ENCODE measurements at regions not wholly inside any gene's neighbourhood (a gene's known extent, or its start where the extent isn't known, plus 50 kb on each side); places are given as distances from the start of the nearest gene placed in this dataset.

DNA sequence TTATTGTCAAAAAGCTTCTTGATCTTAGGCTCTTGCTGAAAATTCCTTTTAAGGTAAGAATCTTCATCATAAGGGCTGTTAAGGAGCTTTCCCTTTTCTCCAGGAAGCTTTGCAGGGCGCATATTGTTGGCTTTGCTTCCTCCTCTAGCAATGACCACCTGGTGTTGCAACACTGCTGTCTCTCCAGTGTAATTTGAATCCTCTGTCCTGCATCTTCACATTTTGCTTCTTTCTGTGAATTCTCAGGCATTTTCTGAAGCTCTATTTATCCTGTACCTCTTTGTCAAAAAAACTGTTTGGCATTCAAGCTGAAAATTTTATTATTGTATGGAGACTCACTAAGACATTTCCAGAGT lies 533.1 kb upstream of the CHAC2 start:
- no peak overlapping the region for H2AFZ ChIP-seq (ENCODE audit: control insufficient read depth, low read length)
- H3K4me1 ChIP-seq (ENCODE audit: control insufficient read depth, extremely low read depth, insufficient read depth, low read length), result no peaks in the 10 kb centered on the region
- no peak overlapping the region for H3K27ac ChIP-seq (ENCODE audit: control insufficient read depth, insufficient read depth, low read length)
- DNase-seq (ENCODE audit: low read depth, low spot score), result no peak
- H3K9ac ChIP-seq (ENCODE audit: control insufficient read depth, extremely low read depth, insufficient read depth, low read length), result no peak overlapping the region
- H3K79me2 ChIP-seq (ENCODE audit: control insufficient read depth, insufficient read depth, low read length), result no peaks in the 10 kb centered on the region
- H3K9me1 ChIP-seq (ENCODE audit: control insufficient read depth, extremely low read depth, insufficient read depth, low read length), result no peaks in the 10 kb centered on the region
- no peak for FAIRE-seq
- H4K20me1 ChIP-seq (ENCODE audit: control insufficient read depth, extremely low read depth, insufficient read depth, low read length), result no peaks in the 10 kb centered on the region
- H3K36me3 ChIP-seq (ENCODE audit: control insufficient read depth in 2 of 2, extremely low read depth in 1 of 2, insufficient read depth in 2 of 2, low read length in 2 of 2), result no peaks in the 10 kb centered on the region
- TF ChIP-seq EZH2 (IDR thresholded peaks at IDR 0.05; ENCODE audit: low read length), result no peak
- no peak for TF ChIP-seq CTCF (optimal IDR thresholded peaks at IDR 0.05 in 1 of 3, IDR thresholded peaks at IDR 0.05 in 1 of 3, conservative IDR thresholded peaks at IDR 0.05 in 1 of 3; ENCODE audit: extremely low read depth in 1 of 3, insufficient read depth in 2 of 3, low read length in 3 of 3)
- no peak overlapping the region for H3K4me3 ChIP-seq (ENCODE audit: control insufficient read depth in 2 of 3, extremely low read depth in 1 of 3, insufficient read depth in 2 of 3, low read depth in 1 of 3, low read length in 3 of 3)
- dilution Hi-C loops (cut with MboI; ENCODE audit: extremely low pct_ligation_motif_present, low sequenced_read_pairs), result no loop called here
- no peaks in the 10 kb centered on the region for H3K27me3 ChIP-seq (ENCODE audit: control insufficient read depth, extremely low read depth, insufficient read depth, low read length)
- H3K9me3 ChIP-seq (ENCODE audit: control insufficient read depth, low read depth, low read length), result no peaks in the 10 kb centered on the region
- no peak overlapping the region for H3K4me2 ChIP-seq (ENCODE audit: control insufficient read depth, extremely low read depth, insufficient read depth, low read depth, low read length)

- dilution Hi-C loops (cut with MboI; ENCODE audit: extremely low pct_ligation_motif_present, low sequenced_read_pairs), result no loop called here
- Histone ChIP-seq H3K9me1 (ENCODE audit: control insufficient read depth, extremely low read depth, insufficient read depth, low read length) (no peaks in the 10 kb centered on the region), H3K9ac (ENCODE audit: control insufficient read depth, extremely low read depth, insufficient read depth, low read length) (no peak overlapping the region), H3K27ac (ENCODE audit: control insufficient read depth, insufficient read depth, low read length) (no peak overlapping the region), H3K27me3 (ENCODE audit: control insufficient read depth, extremely low read depth, insufficient read depth, low read length) (no peaks in the 10 kb centered on the region), H3K9me3 (ENCODE audit: control insufficient read depth, low read depth, low read length) (no peaks in the 10 kb centered on the region), H3K79me2 (ENCODE audit: control insufficient read depth, insufficient read depth, low read length) (no peaks in the 10 kb centered on the region), H3K4me2 (ENCODE audit: control insufficient read depth, extremely low read depth, insufficient read depth, low read depth, low read length) (no peak overlapping the region), H3K4me3 (ENCODE audit: control insufficient read depth in 2 of 3, extremely low read depth in 1 of 3, insufficient read depth in 2 of 3, low read depth in 1 of 3, low read length in 3 of 3) (no peak overlapping the region), H3K4me1 (ENCODE audit: control insufficient read depth, extremely low read depth, insufficient read depth, low read length) (no peaks in the 10 kb centered on the region), H2AFZ (ENCODE audit: control insufficient read depth, low read length) (no peak overlapping the region), H4K20me1 (ENCODE audit: control insufficient read depth, extremely low read depth, insufficient read depth, low read length) (no peaks in the 10 kb centered on the region), H3K36me3 (ENCODE audit: control insufficient read depth in 2 of 2, extremely low read depth in 1 of 2, insufficient read depth in 2 of 2, low read length in 2 of 2) (no peaks in the 10 kb centered on the region)
- DNase-seq (ENCODE audit: low read depth, low spot score), result no peak
- no peak for TF ChIP-seq CTCF (optimal IDR thresholded peaks at IDR 0.05 in 1 of 3, IDR thresholded peaks at IDR 0.05 in 1 of 3, conservative IDR thresholded peaks at IDR 0.05 in 1 of 3; ENCODE audit: extremely low read depth in 1 of 3, insufficient read depth in 2 of 3, low read length in 3 of 3)
- no peak for TF ChIP-seq EZH2 (IDR thresholded peaks at IDR 0.05; ENCODE audit: low read length)
- no peak for FAIRE-seq
Observed at GRCh38 chr2:53233759-53234547, 533.7 kb upstream of the CHAC2 start.
